Breast epithelium (tissue), 4 donors: ENCODE measurements at regions not wholly inside any gene's neighbourhood (a gene's known extent, or its start where the extent isn't known, plus 50 kb on each side); places are given as distances from the start of the nearest gene placed in this dataset.

ENCODE experiments used
- DNase-seq, 2 donors: peaks; one replicate each; pipeline ENCODE4 v3.0.0-alpha.2; 2019; ENCODE audit warnings: low spot score in 2 of 2
- H3K27ac ChIP-seq, 2 donors: fragments of 200-600 bp; sonication (generic) in 1 of 2; one replicate each; pipeline ENCODE4 v1.5.1; 2016 to 2019; ENCODE audit warnings: mild to moderate bottlenecking in 1 of 2
- H3K27me3 ChIP-seq, 2 donors: fragments of 200-600 bp; sonication (generic) in 1 of 2; one replicate each; pipeline versions ENCODE4 v1.5.1 to v1.6.0; 2017 to 2019; ENCODE audit warnings: control low read depth in 1 of 2, mild to moderate bottlenecking in 1 of 2
- H3K36me3 ChIP-seq: fragments of 200-600 bp; one replicate; pipeline ENCODE4 v1.5.1; 2019
- H3K4me1 ChIP-seq, 2 donors: fragments of 200-600 bp; sonication (generic); one replicate each; pipeline ENCODE4 v1.5.1; 2016 to 2019; ENCODE audit warnings: control low read depth in 1 of 2
- H3K4me3 ChIP-seq, 3 donors: fragments of 200-600 bp; sonication (generic); 1 replicate in 2 of 3; 2 replicates in 1 of 3; pipeline ENCODE4 v1.5.1; 2016 to 2019; ENCODE audit warnings: mild to moderate bottlenecking in 3 of 3, moderate library complexity in 2 of 3
- H3K9me3 ChIP-seq, 2 donors: fragments of 200-600 bp; sonication (generic) in 1 of 2; one replicate each; pipeline ENCODE4 v1.5.1; 2016 to 2019; ENCODE audit warnings: control low read depth in 1 of 2
- CTCF ChIP-seq, 3 donors: fragments of 450-650 bp; IDR thresholded peaks; one replicate each; pipeline ENCODE4 v1.5.1; 2016 to 2017; ENCODE audit warnings: antibody characterized with exemption in 3 of 3, mild to moderate bottlenecking in 3 of 3, moderate library complexity in 3 of 3
- POLR2A ChIP-seq: fragments of 450-650 bp; IDR thresholded peaks from one replicate; pipeline ENCODE4 v1.6.1; 2016; ENCODE audit warnings: antibody characterized with exemption, mild to moderate bottlenecking, moderate library complexity
- POLR2AphosphoS5 ChIP-seq, 3 donors: sonication (generic); formaldehyde crosslinking; IDR thresholded peaks; one replicate each; pipeline ENCODE4 v1.6.1; 2017; ENCODE audit warnings: antibody characterized with exemption in 3 of 3
- intact Hi-C: fragments of 100-400 bp; cut with DNase I; formaldehyde crosslinking; loops from one replicate; pipeline ENCODE4 v1.15.1; 2023; ENCODE audit warnings: low total_unique reads

- no peak for DNase-seq
- Histone ChIP-seq H3K9me3 (no peaks in the 10 kb centered on the region), H3K27me3 (no peaks in the 10 kb centered on the region), H3K4me3 (no peak overlapping the region), H3K4me1 (no peaks in the 10 kb centered on the region), H3K27ac (no peak overlapping the region), H3K36me3 (no peaks in the 10 kb centered on the region)
- intact Hi-C loops: no loop called here
- no peak for TF ChIP-seq POLR2AphosphoS5 (IDR thresholded peaks at IDR 0.05)
Measured at GRCh38 chr2:183459466-183459865, 335.2 kb downstream of the NUP35 start.

- Histone ChIP-seq H3K9me3 (no peaks in the 10 kb centered on the region), H3K4me1 (no peaks in the 10 kb centered on the region), H3K4me3 (no peak overlapping the region), H3K27me3 (no peaks in the 10 kb centered on the region), H3K36me3 (no peaks in the 10 kb centered on the region), H3K27ac (no peak overlapping the region)
- intact Hi-C loops: no loop called here
- TF ChIP-seq POLR2AphosphoS5 (IDR thresholded peaks at IDR 0.05) (no peak), CTCF (IDR thresholded peaks at IDR 0.05) (no peak), POLR2A (no peak)
- no peak for DNase-seq
Measured at GRCh38 chr2:183463821-183464220, 339.6 kb downstream of the NUP35 start.

GRCh38 chr2:183465048-183465447 is 340.8 kb downstream of the NUP35 start:
- peaks cover 0 to 11% of the 10 kb centered on the region in 2 donors for H3K9me3 ChIP-seq
- intact Hi-C loops: no loop called here

GRCh38 chr2:183474912-183475695 is 350.9 kb downstream of the NUP35 start:
- no peak overlapping the region for H3K4me3 ChIP-seq
- TF ChIP-seq POLR2A (no peak), POLR2AphosphoS5 (IDR thresholded peaks at IDR 0.05) (no peak), CTCF (IDR thresholded peaks at IDR 0.05) (no peak)
- peaks cover 0 to 5% of the 10 kb centered on the region in 2 donors for H3K9me3 ChIP-seq
- H3K27me3 ChIP-seq: no peaks in the 10 kb centered on the region
- H3K27ac ChIP-seq: no peak overlapping the region
- H3K4me1 ChIP-seq: no peaks in the 10 kb centered on the region
- H3K36me3 ChIP-seq: no peaks in the 10 kb centered on the region
- intact Hi-C loops: no loop called here
- no peak for DNase-seq

More at GRCh38 chr2:183465048-183465447, 340.8 kb downstream of the NUP35 start:
- TF ChIP-seq CTCF (IDR thresholded peaks at IDR 0.05): no peak
- no peak for TF ChIP-seq POLR2A
- TF ChIP-seq POLR2AphosphoS5 (IDR thresholded peaks at IDR 0.05): no peak
- no peak for DNase-seq
- Histone ChIP-seq H3K36me3 (no peaks in the 10 kb centered on the region), H3K4me3 (no peak overlapping the region), H3K27ac (no peak overlapping the region), H3K27me3 (no peaks in the 10 kb centered on the region), H3K4me1 (no peaks in the 10 kb centered on the region)

- TF ChIP-seq POLR2AphosphoS5 (IDR thresholded peaks at IDR 0.05): no peak
- TF ChIP-seq POLR2A: no peak
- TF ChIP-seq CTCF (IDR thresholded peaks at IDR 0.05): no peak
- no peak for DNase-seq
Measured at GRCh38 chr2:183476490-183476889, 352.2 kb downstream of the NUP35 start.

More at GRCh38 chr2:183476490-183476889, 352.2 kb downstream of the NUP35 start:
- Histone ChIP-seq H3K4me1 (no peaks in the 10 kb centered on the region), H3K27ac (no peak overlapping the region), H3K4me3 (no peak overlapping the region), H3K27me3 (no peaks in the 10 kb centered on the region), H3K36me3 (no peaks in the 10 kb centered on the region), H3K9me3 (peaks cover 1 to 7% of the 10 kb centered on the region in 2 donors)
- intact Hi-C loops: no loop called here
